ENCODE measurements at regions not wholly inside any gene's neighbourhood (a gene's known extent, or its start where the extent isn't known, plus 50 kb on each side); places are given as distances from the start of the nearest gene placed in this dataset.

DNA sequence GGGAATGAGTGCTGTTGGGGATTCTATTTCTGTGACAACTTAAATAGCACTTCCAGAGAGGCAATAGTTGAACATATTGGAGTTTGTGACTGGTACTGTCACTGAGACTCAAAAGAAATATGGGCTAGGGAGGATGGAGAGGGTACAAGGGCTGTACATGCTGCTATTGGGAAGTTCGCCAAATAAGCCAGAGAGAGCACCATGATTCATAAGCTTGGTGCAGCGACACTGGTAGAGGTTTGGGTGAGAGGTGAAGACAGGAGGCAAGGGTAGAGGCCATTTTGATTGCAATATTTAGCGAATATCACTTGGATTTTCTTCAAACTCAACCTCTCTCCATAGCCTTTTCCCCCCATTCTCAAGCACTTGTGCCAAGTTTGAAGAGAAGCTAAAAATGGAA is 214.3 kb downstream of the OGFRL1 start:
- Histone ChIP-seq H3K4me1 (ENCODE audit: control insufficient read depth in 1 of 2, insufficient read depth in 2 of 2, low read length in 2 of 2) (peaks cover 0 to 5% of the 10 kb centered on the region in 2 experiments; a peak in 1 of 4 replicates), H3K4me3 (replicated peaks in 1 of 2; ENCODE audit: low read depth in 1 of 2, low read length in 2 of 2) (no peak overlapping the region), H2AFZ (ENCODE audit: low read depth, low read length, poor library complexity, severe bottlenecking) (no peak overlapping the region), H3K9ac (ENCODE audit: low read length) (no peak overlapping the region), H3K36me3 (ENCODE audit: control insufficient read depth in 1 of 2, insufficient read depth in 2 of 2, low read length in 2 of 2) (no peaks in the 10 kb centered on the region), H3K9me2 (ENCODE audit: insufficient read depth) (no peaks in the 10 kb centered on the region), H3K4me2 (ENCODE audit: low read length) (no peak overlapping the region), H3K27ac (ENCODE audit: low read depth, low read length) (no peak overlapping the region), H3K27me3 (ENCODE audit: insufficient read depth, low read length) (no peaks in the 10 kb centered on the region), H3K9me3 (ENCODE audit: control insufficient read depth in 1 of 2, insufficient read depth in 1 of 2, low read depth in 1 of 2, low read length in 2 of 2) (no peaks in the 10 kb centered on the region), H3K79me2 (ENCODE audit: insufficient read depth, low read length) (no peaks in the 10 kb centered on the region), H4K20me1 (ENCODE audit: insufficient read depth) (no peaks in the 10 kb centered on the region)
- intact Hi-C loops (cut with micrococcal nuclease) = no loop called here
- CTCF ChIA-PET = no interaction called here
- RAD21 ChIA-PET (ENCODE audit: low non-redundant PET in 1 of 2, low total read pairs in 2 of 2, uncharacterized antibody in 2 of 2, unreplicated experiment in 2 of 2) = no interaction called here
- POLR2A ChIA-PET = no interaction called here
- no TSS peak for BruUV-seq (replicated peaks)
- ATAC-seq (no peak), DNase-seq (ENCODE audit: low read depth, low spot score) (no peak)
- TF ChIP-seq JUND (IDR thresholded peaks at IDR 0.05) = no peak
- no peak for TF ChIP-seq SIN3A (IDR thresholded peaks at IDR 0.05; ENCODE audit: low read depth)

DNA sequence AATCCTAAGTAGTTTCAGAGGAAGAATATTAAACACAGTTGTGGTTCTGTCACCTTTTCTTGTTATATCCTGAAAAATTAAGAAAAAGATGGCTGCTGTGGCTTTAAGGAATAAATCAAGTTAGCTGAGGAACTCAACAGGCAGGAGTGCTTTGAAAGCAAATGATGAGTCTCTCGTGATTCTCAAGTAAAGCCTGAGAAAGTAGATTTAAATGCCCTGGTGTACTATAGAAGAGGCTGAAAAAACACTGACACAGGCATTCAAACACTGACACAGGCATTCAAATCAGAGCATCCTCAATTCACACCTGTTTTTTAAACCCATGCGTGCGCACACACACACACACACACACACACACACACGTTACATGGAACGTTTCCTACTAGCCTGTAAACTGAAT is 218.6 kb downstream of the OGFRL1 start:
- intact Hi-C loops (cut with micrococcal nuclease) = no loop called here
- ATAC-seq (no peak), DNase-seq (ENCODE audit: low read depth, low spot score) (no peak)
- H3K36me3 ChIP-seq (ENCODE audit: control insufficient read depth in 1 of 2, insufficient read depth in 2 of 2, low read length in 2 of 2) = no peaks in the 10 kb centered on the region
- no TSS peak for BruUV-seq (replicated peaks)
- RAD21 ChIA-PET (ENCODE audit: low non-redundant PET in 1 of 2, low total read pairs in 2 of 2, uncharacterized antibody in 2 of 2, unreplicated experiment in 2 of 2) = no interaction called here
- no peaks in the 10 kb centered on the region for H3K4me1 ChIP-seq (ENCODE audit: control insufficient read depth in 1 of 2, insufficient read depth in 2 of 2, low read length in 2 of 2)
- POLR2A ChIA-PET = no interaction called here
- no peak overlapping the region for H3K4me3 ChIP-seq (replicated peaks in 1 of 2; ENCODE audit: low read depth in 1 of 2, low read length in 2 of 2)
- H2AFZ ChIP-seq (ENCODE audit: low read depth, low read length, poor library complexity, severe bottlenecking) = no peak overlapping the region
- no peak overlapping the region for H3K27ac ChIP-seq (ENCODE audit: low read depth, low read length)
- no peaks in the 10 kb centered on the region for H3K79me2 ChIP-seq (ENCODE audit: insufficient read depth, low read length)
- no peaks in the 10 kb centered on the region for H3K9me2 ChIP-seq (ENCODE audit: insufficient read depth)
- no peaks in the 10 kb centered on the region for H4K20me1 ChIP-seq (ENCODE audit: insufficient read depth)
- no peaks in the 10 kb centered on the region for H3K27me3 ChIP-seq (ENCODE audit: insufficient read depth, low read length)
- no peak overlapping the region for H3K9ac ChIP-seq (ENCODE audit: low read length)
- no peaks in the 10 kb centered on the region for H3K9me3 ChIP-seq (ENCODE audit: control insufficient read depth in 1 of 2, insufficient read depth in 1 of 2, low read depth in 1 of 2, low read length in 2 of 2)
- no peak overlapping the region for H3K4me2 ChIP-seq (ENCODE audit: low read length)
- CTCF ChIA-PET = no interaction called here
- TF ChIP-seq TCF7L2 (IDR thresholded peaks at IDR 0.05; ENCODE audit: borderline replicate concordance, extremely low read depth, insufficient read depth, insufficient read length) (no peak), CBX3 (IDR thresholded peaks at IDR 0.05; ENCODE audit: low read depth) (no peak), ZFX (IDR thresholded peaks at IDR 0.05) (no peak), SRF (IDR thresholded peaks at IDR 0.05; ENCODE audit: low read depth) (no peak), POLR2AphosphoS5 (IDR thresholded peaks at IDR 0.05; ENCODE audit: low read depth, low read length) (no peak), JUND (IDR thresholded peaks at IDR 0.05) (no peak), ELF1 (IDR thresholded peaks at IDR 0.05; ENCODE audit: borderline replicate concordance, low read depth) (no peak), RAD21 (IDR thresholded peaks at IDR 0.05; ENCODE audit: low read depth) (no peak), SIN3A (IDR thresholded peaks at IDR 0.05; ENCODE audit: low read depth) (no peak), POLR2A (IDR thresholded peaks at IDR 0.05; ENCODE audit: borderline replicate concordance, extremely low read depth, insufficient read depth, insufficient read length) (no peak)
- TF ChIP-seq, protein P1, sequence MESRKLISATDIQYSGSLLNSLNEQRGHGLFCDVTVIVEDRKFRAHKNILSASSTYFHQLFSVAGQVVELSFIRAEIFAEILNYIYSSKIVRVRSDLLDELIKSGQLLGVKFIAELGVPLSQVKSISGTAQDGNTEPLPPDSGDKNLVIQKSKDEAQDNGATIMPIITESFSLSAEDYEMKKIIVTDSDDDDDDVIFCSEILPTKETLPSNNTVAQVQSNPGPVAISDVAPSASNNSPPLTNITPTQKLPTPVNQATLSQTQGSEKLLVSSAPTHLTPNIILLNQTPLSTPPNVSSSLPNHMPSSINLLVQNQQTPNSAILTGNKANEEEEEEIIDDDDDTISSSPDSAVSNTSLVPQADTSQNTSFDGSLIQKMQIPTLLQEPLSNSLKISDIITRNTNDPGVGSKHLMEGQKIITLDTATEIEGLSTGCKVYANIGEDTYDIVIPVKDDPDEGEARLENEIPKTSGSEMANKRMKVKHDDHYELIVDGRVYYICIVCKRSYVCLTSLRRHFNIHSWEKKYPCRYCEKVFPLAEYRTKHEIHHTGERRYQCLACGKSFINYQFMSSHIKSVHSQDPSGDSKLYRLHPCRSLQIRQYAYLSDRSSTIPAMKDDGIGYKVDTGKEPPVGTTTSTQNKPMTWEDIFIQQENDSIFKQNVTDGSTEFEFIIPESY (IDR thresholded peaks at IDR 0.05; ENCODE audit: extremely low read depth, insufficient replicate concordance, low read length) = no peak
- TF ChIP-seq, protein P2, sequence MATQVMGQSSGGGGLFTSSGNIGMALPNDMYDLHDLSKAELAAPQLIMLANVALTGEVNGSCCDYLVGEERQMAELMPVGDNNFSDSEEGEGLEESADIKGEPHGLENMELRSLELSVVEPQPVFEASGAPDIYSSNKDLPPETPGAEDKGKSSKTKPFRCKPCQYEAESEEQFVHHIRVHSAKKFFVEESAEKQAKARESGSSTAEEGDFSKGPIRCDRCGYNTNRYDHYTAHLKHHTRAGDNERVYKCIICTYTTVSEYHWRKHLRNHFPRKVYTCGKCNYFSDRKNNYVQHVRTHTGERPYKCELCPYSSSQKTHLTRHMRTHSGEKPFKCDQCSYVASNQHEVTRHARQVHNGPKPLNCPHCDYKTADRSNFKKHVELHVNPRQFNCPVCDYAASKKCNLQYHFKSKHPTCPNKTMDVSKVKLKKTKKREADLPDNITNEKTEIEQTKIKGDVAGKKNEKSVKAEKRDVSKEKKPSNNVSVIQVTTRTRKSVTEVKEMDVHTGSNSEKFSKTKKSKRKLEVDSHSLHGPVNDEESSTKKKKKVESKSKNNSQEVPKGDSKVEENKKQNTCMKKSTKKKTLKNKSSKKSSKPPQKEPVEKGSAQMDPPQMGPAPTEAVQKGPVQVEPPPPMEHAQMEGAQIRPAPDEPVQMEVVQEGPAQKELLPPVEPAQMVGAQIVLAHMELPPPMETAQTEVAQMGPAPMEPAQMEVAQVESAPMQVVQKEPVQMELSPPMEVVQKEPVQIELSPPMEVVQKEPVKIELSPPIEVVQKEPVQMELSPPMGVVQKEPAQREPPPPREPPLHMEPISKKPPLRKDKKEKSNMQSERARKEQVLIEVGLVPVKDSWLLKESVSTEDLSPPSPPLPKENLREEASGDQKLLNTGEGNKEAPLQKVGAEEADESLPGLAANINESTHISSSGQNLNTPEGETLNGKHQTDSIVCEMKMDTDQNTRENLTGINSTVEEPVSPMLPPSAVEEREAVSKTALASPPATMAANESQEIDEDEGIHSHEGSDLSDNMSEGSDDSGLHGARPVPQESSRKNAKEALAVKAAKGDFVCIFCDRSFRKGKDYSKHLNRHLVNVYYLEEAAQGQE (IDR thresholded peaks at IDR 0.05; ENCODE audit: low read depth) = no peak
- TF ChIP-seq, protein P3, sequence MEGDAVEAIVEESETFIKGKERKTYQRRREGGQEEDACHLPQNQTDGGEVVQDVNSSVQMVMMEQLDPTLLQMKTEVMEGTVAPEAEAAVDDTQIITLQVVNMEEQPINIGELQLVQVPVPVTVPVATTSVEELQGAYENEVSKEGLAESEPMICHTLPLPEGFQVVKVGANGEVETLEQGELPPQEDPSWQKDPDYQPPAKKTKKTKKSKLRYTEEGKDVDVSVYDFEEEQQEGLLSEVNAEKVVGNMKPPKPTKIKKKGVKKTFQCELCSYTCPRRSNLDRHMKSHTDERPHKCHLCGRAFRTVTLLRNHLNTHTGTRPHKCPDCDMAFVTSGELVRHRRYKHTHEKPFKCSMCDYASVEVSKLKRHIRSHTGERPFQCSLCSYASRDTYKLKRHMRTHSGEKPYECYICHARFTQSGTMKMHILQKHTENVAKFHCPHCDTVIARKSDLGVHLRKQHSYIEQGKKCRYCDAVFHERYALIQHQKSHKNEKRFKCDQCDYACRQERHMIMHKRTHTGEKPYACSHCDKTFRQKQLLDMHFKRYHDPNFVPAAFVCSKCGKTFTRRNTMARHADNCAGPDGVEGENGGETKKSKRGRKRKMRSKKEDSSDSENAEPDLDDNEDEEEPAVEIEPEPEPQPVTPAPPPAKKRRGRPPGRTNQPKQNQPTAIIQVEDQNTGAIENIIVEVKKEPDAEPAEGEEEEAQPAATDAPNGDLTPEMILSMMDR (IDR thresholded peaks at IDR 0.05 in 2 of 3, conservative IDR thresholded peaks at IDR 0.05 in 1 of 3; ENCODE audit: borderline replicate concordance in 1 of 3, insufficient read depth in 1 of 3, low read depth in 2 of 3, low read length in 2 of 3) = no peak
- TF ChIP-seq, protein P4, sequence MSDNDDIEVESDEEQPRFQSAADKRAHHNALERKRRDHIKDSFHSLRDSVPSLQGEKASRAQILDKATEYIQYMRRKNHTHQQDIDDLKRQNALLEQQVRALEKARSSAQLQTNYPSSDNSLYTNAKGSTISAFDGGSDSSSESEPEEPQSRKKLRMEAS (IDR thresholded peaks at IDR 0.05) = no peak

All from HCT116 (cell line).